Head of caudate nucleus (tissue), 42 donors: ENCODE measurements at regions not wholly inside any gene's neighbourhood (a gene's known extent, or its start where the extent isn't known, plus 50 kb on each side); places are given as distances from the start of the nearest gene placed in this dataset.

Experiments used
- DNase-seq, 42 donors: peaks; one replicate each; pipeline versions ENCODE4 v3.0.0 to v3.0.0-alpha.2; 2020 to 2021; ENCODE audit warnings: mixed read lengths in 7 of 42
- intact Hi-C: fragments of 100-400 bp; cut with DNase I; formaldehyde crosslinking; loops from one replicate; pipeline ENCODE4 v1.15.0; 2022

- intact Hi-C loops, result no loop called here
- DNase-seq, result peak in 1 of 42 donors; percentile 10
These were observed 312.3 kb downstream of the MED10 start for GRCh38 chr5:6066016-6066415.

DNA sequence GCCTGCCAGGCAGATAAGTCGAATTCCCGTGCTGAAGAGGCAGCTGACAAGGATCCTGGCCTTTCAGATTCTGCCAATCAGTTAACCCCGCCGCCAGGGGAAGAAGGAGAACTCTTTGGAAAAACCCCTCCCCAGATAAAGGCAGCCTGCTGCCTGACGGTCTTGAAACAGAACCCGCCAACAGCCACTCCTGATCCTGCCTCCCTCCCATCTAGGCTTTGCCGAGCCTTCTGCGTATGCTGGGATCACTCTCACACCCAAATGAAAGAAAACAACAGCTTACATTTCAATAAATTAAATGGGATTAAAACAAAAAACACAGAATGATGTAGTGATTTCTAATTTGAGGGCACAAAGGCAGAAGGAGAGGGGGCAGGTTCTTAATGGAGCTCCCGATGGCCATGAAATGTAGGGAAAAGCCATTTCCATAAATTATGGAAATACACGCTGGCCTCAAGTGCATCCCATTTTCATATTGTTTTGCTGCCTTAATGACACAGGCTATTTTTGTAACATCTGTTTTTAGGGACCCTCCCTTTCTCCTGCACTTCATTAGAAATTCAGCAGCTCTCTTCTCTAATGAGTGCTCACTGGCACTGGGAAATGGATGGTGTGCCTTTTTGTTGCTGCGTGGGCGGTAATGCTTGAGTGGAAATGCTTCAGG, 319.1 kb downstream of the MED10 start:
- intact Hi-C loops, result no loop called here
- DNase-seq, result peak in 1 of 42 donors; percentile 35

DNA sequence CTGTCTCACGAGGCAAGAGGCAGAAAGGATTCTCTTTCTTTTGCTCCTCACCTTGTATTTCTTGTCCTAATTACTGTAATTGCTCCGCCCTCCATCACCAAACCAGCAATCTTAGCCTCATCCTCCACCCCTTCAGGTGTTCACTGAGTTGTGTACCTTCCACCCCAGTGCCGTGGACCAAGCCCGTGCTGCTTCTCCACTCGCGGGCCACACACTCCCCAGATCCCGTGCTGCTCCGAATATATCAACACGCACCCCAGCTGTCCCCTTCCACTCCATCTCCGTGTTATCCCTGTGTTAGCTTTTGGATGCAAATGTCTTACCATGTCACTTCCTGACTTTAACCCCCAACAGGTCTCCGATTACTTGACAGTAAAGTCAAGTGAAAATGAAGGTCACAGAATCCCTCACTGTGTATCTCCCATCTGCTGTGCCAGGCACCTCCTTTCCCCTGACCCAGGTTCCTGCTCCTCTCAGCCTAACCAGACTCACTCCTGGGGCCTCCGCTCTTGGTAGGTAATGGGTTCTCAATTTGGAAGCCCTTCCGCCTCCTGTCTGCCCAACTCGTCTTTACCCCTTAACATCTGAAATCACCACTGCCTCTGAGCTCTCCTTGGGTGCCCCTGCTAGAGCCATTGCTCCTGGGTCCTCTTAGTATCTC, 320.2 kb downstream of the MED10 start:
- intact Hi-C loops, result no loop called here
- peak in 1 of 42 donors; percentile 30 for DNase-seq

GRCh38 chr5:6056280-6056679, 322.1 kb downstream of the MED10 start:
- peak in 1 of 42 donors; percentile 5 for DNase-seq
- intact Hi-C loops, result no loop called here

DNA sequence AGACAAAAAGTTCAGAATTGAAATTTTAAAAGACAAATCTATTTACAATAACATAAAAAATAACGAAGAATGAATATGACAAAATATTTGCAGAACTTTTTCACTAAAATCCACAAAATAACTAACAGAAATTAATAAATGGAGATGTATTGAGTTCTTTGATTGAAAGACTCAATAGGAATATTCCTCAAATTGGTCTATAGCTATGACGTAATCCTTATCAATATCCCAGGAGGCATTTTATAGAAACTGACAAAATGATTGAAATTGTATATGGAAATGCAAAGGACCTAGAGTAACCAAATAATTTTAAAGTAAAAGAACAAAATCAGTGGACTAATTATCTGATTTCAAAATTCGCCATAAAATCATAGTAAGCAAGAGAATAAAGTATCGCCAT, 328.7 kb downstream of the MED10 start:
- intact Hi-C loops, result no loop called here
- DNase-seq, result no peak

GRCh38 chr5:6048746-6049145, 329.6 kb downstream of the MED10 start:
- intact Hi-C loops, result no loop called here
- DNase-seq, result peak in 1 of 42 donors; percentile 14

DNA sequence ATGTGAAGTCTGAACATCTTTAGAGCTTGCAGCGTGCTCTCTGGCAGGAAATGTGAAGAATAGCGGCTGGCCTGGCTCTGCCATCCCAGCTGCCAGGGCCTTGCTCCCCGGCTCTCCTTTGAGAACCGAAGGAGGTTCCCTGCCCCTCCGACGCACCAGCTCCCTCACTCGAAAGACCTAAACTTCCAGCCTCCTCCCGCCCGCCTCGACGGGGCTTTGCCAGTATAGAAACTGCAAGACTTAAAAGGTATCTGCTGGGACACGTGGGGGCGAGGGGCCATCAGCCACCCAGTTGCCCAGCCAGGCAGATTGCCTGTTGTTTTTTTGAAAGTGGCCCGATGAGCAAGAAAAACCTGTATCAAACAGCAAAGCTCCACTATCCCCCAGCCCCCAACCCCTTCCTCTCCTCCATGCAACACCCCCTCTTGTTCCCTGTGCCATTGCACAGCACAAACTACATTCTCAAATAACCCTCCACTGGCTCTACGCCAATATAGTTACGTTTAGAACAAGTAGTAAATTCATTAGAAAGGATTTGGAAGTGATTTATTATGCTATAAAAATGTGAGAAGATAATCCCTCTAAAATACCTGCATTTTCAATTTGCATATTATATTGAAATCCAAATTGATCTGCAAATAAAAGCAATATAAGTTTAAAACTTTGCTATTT, 331.9 kb downstream of the MED10 start:
- peak in 1 of 42 donors; percentile 32 for DNase-seq
- intact Hi-C loops, result no loop called here

DNA sequence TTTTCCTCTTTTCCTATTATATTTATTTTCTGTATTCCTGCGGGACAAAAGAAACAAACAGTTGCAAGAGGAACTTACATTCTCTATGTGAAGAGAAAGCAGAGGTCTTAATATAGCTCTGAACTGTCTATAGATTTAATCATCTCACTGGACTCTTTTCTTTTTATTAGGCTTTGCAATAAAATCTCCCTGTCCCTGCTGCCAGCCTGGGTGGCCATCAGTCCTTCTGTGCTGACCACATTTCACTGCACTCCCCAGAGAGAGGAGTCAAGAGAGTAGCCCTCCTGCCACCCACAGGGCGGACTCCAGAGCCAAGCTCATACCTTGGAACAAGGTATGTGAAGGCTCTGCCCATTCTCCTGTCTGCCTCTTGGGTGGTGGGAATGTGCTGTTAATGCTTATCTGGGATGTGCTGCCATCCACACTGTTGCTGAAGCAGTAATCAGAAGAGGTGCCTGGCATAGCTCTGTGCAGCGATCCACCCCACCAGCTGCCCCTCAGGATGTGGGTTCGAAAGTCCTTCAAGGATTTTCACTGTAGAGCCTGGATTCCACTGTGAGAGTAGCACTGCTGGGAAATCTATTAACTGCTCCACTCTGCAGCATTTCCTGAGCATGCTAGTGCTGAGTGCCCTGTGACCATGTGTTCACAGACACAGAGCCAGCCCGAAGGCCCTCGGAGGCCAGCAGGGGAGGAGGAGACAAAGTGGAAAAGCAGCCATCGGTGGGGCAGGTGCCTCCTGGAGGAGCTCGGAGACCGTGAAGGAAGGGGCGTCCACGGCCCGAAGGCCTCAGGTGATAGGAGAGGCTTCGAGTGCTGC, 334.6 kb downstream of the MED10 start:
- intact Hi-C loops, result no loop called here
- DNase-seq, result peak in 1 of 42 donors; percentile 26

DNA sequence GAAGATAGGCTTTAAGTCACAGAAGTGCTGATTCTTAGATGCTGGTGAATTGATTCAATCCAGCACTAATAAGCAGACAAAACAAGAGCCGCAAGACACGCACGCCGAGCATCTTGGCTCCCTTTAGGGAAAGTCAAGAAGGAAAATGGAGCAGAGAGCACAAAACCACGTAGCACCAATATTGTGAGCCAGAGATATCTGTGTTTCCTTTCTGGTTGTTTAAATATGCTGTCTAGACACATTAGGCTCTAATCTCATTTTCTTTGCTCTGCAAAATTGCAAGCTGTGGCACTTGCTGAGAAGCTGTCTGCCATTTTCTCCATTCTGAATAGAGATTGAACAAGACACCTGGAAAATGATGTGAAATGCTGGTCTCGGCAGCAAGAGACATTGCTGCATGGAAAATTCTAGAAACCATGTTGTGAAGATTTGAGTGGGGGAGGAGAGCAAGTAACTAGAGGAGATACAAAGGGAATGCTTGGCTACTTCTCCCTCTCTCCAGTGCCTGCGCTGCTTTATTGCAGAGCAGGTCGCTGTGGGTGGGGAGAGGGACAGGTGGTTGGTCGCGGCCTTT, 336.3 kb downstream of the MED10 start:
- intact Hi-C loops, result no loop called here
- peak in 1 of 42 donors; percentile 19 for DNase-seq

GRCh38 chr5:6039111-6039510, 339.2 kb downstream of the MED10 start:
- no peak for DNase-seq
- intact Hi-C loops, result no loop called here

- intact Hi-C loops, result no loop called here
- DNase-seq, result no peak
These were observed 342.3 kb downstream of the MED10 start for GRCh38 chr5:6036006-6036405.

DNA sequence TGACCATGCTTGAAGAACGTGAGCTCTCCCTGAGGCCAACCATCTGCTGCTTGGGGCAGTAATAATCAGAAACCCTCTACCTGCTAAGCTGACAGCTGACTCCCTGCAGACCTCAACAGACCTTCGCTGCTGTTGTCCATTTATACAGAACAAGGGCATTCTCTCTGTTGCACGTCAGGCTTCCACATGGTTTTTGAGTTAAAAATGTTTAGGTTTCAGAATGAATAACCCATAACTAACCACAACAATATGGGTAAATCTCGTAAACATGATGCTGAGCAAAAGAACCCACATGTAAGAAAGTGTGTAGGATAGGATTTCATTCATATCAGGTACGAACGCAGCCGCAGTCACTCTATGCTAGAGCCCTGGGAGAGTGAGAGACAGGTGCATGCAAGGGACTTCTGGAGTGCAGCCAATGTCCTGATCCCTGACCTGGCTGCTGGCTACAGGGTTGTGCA, 348.5 kb downstream of the MED10 start:
- DNase-seq, result no peak
- intact Hi-C loops, result no loop called here

DNA sequence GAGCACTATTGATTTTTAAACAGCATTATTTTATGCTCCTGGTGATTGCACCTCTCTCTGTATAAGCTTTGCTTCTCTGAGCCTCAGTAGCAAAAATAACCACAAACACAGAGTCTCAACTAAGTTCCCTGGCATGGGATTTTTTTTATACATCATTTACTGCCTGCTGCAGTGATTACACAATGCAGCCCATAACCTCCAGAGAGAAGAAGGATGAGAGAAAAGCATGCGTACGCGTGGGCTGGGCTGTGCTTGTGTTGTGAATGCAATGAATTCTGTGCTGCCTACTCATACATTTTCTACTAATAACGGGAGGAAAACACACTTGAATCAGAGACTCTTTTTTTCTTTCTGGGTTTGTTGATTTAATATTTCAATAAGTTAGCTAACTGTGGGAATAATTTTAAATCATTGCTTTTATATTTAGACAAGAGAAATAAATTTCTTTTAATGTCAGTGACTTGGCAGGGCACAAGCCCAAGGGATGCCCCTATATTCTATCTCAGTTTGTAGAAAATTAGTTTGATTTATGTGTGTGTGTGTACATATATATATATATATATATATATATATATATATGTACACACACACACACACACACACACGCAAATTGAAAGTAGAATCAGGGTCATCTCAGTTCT, 351.5 kb downstream of the MED10 start:
- peak in 5 of 42 donors; percentile 9 to 32 (median 26) for DNase-seq
- intact Hi-C loops, result no loop called here

DNA sequence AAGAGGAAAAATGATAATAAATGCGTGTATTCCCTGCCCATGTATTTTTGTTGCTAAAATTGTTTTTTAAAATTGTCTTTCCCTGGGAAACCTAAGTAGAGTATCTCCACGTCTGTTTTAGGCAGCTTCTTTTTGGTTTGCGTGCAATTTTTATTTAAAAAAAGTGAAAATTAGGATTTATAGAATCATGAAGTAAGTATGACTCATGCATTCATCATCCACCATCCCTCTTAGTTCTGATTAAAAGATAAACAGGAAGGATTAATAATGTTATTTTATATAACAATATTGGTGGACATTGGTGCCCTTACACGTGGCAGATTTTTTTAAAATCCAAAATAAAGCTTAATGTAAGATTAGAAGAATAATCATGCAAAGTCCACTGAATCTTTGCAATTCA, 358.7 kb downstream of the MED10 start:
- DNase-seq, result no peak
- intact Hi-C loops, result no loop called here

DNA sequence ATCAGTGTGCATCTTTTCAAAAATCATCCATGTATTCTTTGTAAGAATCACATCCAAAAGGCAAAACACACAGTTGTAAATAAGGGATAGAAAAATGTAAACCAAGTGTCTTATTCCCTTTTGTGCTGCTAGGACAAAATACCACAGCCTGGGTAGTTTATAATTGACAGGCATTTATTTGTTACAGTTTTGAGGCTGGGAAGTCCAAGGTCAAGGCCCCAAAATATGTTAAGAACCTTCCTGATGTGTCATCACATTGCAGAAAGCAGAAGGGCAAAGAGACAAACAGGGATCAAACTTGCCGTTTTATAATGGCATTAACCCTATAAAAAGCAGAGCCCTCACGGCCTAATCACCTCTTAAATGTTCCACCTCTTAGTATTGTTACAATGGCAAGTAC, 364.8 kb downstream of the MED10 start:
- no peak for DNase-seq
- intact Hi-C loops, result no loop called here

DNA sequence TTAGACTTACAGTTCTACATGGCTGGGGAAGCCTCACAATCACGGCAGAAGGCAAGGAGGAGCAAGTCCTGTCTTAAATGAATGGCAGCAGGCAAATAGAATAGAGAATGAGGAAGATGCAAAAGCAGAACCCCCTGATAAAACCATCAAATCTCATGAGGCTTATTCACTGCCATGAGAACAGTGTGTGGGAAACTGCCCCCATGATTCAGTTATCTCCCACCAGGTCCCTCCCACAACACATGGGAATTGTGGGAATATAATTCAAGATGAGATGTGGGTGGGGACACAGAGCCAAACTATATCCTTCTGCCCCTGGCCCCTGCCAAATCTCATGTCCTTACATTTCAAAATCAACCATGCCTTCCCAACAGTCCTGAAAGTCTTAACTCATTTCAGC, 367.1 kb downstream of the MED10 start:
- no peak for DNase-seq
- intact Hi-C loops, result no loop called here

GRCh38 chr5:6006838-6007314, 371.5 kb downstream of the MED10 start:
- intact Hi-C loops, result no loop called here
- DNase-seq, result no peak

DNA sequence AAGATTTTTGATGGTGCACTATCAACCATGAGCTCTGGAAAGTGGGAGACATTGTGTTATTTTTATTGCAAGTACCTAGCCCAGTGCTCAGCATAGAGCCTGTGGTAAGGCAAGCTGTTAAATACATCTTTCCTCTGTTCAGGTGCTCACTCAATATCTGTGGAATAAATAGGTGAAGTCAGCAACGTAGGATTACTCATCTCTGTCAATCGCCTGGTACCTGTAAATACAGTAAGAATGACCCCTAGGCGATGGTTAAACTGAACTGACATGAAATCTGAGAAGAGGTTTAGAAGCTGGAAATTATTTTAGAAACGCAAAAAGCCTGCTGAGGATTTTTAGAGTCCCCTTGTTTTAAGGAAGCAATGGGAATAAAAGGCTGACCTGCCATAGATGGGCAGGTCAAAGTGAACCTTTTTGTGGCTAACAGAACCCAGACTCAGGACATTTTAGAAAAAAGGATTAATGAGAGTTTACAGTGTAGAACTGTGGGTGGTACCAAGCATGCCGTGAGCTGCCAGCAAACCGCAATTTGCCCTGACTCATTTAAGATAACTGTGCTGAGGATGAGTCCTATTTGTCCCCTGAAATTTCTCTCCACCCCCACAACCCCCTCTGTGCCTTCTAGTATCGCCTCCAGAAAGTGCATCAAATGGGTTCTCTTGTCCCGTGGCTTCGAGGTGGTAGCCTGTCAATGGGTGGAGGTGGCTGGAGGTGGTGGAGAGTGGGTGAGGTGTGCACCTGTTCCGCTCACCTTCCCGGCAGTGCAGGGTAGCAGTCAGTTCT, 375.1 kb downstream of the MED10 start:
- intact Hi-C loops, result no loop called here
- DNase-seq, result peak in 31 of 42 donors; percentile 1 to 67 (median 21)
